ENCODE measurements at regions not wholly inside any gene's neighbourhood (a gene's known extent, or its start where the extent isn't known, plus 50 kb on each side); places are given as distances from the start of the nearest gene placed in this dataset.

- TF ChIP-seq POLR2A (IDR thresholded peaks at IDR 0.05), result no peak
- no peak for TF ChIP-seq CTCF (IDR thresholded peaks at IDR 0.05)
Measured at GRCh38 chr12:124630791-124631313, 63.4 kb upstream of the NCOR2 start.

All from lower leg skin (tissue), 3 donors.